ENCODE measurements at regions not wholly inside any gene's neighbourhood (a gene's known extent, or its start where the extent isn't known, plus 50 kb on each side); places are given as distances from the start of the nearest gene placed in this dataset.

- TF ChIP-seq CTCF (IDR thresholded peaks at IDR 0.05) (no peak), POLR2A (IDR thresholded peaks at IDR 0.05) (no peak)
These were observed 54.6 kb upstream of the IGLL5 start for GRCh38 chr22:22833059-22833458.
